Activated CD8-positive, alpha-beta memory T cell treated with anti-CD3 and anti-CD28 coated beads, Interleukin-2, amount 50 U/mL, for 1 hour (primary cell): ENCODE measurements at regions not wholly inside any gene's neighbourhood (a gene's known extent, or its start where the extent isn't known, plus 50 kb on each side); places are given as distances from the start of the nearest gene placed in this dataset.
"Not testable (repeated sequence)": the region's sequence is repeated elsewhere in the genome, so short reads cannot be mapped to it uniquely, and the experiment has no call there.

Experiments
- DNase-seq: peaks from one replicate; pipeline ENCODE4 v3.0.0-alpha.2; 2020; ENCODE audit errors: extremely low read depth

DNA sequence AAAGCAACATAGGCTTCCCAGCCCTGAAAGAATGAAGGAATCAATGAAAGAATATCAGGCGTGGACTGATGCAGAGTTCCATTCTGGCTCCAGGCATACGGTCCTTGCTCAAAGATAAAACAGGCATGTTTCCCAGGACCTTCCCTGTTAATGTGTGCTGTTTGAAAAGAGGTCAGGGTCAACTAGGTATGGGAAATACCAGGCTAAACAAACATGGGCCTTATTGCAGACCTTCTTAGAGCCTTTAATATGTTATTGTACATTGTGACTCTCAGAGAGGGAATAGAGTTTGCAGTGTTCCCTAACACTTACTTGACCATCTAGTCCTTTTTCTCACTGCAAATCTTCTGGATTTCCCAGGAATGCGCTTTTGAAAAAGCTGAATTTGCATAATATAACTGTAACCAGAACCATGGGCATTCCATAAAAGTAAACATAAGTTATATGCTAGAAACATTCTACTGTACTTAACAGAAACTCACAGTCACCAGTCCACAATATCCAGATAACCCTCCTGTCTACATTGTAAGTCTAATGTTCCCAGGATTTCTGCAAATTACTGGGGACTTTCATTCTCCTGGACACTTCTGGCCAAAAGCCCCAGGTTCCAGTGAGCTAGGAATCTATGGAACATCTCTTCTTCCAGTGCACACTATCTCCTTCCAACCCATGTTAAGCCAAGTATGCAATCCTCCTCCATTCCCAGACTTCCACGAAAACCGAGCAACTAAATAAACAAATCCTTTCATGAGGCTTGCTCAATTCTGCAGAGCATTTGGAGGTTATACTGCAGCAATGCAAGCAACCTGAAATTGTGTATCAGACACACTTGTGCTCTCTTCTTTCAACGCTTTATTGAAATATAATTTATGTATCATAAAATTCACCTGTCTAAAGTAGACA, 486.6 kb downstream of the SETD4 start:
- no peak for DNase-seq

DNA sequence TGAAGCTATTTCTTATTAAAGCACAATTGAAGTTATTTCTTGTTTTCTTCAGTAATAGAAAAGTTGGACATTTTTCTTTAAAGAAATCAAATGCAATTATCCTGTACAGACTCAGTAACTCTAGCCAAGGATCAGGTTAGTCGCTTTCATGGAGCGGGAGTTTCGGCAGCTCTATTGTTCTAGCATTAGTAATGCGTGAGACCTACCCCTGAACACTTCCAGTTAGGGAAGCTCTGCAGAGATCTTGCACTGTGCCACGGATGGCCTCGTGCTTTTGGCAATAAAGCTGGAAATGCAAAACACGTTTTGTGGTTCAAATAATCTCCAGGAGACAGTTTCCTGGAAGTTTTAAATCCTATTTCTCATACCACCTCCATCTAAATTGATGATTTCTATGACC, 488.4 kb downstream of the SETD4 start:
- DNase-seq = no peak

DNA sequence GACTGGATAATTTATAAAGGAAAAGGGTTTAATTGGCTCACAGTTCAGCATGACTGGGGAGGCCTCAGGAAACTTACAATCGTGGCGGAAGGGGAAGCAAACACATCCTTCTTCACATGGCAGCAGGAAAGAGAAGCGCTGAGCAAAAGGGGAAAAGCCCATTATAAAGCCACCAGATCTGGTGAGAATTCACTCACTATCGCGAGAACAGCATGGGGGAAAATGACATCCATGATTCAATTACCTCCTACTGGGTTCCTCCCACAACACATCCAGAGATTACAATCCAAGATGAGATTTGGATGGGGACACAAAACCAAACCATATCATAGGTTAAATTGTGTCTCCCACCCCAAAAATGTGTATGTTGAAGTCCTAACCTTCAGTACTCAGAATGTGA, 491.7 kb downstream of the SETD4 start:
- DNase-seq = no peak

DNA sequence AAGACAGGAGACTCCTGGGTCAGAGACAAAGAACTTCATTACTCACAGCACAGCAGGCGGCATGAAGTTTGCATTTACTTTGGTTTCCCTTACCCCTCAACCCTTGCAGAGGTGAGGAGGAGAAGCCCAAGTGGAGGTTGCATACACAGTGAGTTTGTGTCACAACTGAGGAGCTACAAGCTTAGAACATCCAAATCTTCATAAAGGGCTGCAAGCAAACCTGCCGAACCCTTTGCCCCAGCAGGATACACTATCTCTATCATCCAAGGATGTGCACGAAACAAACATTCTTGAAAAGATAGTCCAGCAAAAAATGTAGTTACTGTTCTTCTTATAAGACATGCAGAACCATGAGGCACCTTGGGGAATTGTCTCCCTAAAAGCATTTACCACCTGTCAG, 493.5 kb downstream of the SETD4 start:
- DNase-seq = no peak

DNA sequence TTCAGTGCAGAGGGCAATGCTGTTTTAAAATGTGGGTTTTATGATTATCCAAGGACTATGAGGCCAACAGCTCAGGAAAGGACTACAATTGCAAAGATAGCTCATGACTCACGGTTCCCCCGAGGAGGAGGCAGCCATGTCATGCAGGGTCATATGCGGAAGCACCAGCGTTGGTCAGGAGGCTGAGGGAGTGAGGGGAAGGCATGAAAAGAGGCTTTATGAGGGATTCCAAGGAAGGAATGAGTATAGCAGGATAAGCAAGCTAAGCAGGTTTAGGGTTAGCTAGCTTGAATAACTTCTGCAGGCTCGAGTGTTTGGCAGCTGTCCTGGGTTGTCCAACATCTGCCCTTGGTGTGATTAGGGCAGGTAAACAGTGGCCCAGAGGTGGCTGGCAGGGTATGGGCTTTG, 495.1 kb downstream of the SETD4 start:
- no peak for DNase-seq

DNA sequence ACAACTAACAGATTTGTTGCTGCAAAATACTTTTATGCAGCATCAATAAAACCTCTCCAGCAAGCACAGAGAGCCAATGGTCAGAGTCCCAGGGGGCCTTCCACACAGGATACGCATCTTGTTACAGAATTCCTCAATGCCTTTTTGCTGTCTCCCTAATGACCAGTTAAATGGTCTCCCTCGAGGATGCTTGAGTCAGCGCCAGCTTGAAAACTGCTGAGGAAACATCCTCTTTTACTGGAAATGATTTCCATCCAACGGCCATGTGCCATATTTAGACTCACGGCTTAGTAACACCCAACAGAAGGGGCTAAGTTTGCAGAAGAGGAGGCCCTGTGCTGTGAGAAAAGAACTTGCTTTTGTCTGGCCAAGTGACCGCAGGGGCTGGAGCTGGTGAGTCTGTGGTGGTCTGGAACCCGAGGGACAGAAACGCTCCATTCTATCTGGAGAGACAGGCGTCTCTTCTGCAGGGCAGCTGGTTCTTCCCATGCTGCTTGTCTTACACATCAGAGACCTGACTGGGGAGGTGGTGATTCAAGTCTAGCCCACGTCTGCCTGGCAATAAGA, 496.4 kb downstream of the SETD4 start:
- DNase-seq = no peak

DNA sequence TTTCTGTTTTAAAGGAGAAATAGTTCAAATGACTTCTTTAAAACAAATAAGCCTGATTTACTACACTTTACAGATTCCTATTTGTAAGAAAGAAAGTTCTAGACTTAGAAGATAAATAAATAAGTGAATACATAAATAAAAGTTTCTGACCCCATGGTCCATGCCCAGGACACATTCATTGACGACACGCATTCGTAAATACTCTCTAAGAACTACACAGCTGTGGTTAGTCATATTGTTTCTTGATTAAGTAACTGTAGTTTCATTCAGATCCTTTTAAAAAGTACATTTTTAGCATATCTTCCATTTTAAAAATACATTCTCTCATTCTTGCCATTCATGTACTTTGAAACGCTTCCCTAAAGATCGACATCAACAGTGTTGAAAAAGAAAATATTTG, 497.4 kb downstream of the SETD4 start:
- no peak for DNase-seq

DNA sequence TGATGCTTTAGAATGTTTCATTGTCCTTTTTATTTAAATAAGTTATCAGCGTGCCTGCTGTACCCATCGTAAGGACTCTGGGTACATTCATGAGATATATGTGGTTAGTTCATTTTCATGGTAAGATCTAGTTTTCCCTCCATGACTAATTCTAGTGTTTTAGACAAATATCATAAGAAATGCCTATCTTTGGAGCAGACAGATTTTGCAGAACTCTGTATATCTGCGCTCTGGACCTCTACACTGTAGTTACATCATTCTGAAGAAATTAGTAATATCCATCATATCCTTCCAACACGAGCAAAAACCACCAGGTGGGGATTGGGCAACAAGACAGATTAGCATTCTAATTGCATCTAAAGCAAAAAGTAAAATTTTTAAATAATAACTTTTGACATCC, 499.2 kb downstream of the SETD4 start:
- no peak for DNase-seq

DNA sequence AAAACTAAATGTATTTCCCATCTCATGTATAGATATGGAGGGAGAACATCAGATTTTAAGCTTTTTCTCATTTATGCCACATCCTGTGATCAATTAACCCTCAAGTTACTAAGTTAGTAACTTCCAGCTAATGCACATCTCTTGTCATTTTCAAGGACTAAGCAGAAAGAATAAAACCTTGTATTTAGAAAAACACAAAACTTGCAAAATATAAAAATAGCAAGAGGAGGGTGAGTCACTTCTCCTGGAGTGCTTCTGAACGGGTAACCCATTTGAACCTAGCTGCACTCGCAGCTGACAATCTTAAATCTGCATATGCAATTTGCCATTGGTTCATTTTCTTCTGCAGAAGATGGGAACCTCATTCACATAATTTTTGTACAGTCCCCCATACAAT, 500.5 kb downstream of the SETD4 start:
- no peak for DNase-seq

DNA sequence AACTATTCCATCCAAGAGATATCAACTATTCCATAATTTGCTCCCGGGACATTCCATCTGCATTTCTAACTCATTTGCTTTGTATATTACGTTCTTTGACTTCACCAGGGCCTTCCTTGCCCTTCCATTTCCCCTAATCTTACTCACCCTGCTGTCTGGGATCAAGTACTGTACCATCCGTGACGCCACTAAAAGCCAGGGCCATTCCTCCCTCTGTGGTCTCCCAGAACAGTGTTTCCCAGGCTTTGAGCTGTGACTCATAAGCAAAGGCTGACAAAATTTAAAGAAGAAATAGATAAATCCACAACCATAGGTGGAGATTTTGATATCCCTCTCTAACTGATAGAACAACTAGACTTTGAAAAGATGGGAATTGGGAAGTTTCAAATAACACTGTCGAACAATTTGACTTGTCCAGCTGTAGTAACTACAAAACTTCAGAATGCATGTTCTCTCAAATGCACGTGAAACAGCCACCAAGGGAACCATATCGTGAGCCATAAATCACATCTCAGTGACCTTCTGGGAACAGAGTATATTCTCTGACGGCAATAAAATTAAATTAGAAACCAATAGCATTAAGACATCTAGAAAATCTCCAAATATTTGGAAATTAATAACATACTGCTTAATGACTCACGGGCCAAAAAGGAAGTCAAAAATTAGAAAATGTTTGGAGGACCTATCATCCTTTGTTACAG, 501.0 kb downstream of the SETD4 start:
- no peak for DNase-seq

DNA sequence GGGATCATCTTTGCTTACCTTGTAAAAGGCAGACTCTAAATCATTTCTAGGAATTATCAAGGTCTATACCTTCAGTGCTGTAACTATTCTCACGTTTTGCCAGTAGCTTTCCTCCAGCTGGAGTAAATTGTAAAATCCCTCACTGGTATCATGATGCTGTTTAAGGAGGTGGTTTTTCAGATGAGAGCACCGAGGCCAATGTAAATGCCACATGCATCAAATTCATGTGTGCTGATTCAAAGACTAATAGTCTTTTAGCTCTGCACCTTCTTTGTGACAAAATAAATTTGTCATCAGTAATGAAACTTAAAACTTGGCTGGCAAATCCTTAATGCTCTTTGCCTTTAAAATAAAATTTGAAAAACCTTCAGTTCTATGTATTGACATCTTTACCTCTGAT, 503.8 kb downstream of the SETD4 start:
- DNase-seq = no peak

DNA sequence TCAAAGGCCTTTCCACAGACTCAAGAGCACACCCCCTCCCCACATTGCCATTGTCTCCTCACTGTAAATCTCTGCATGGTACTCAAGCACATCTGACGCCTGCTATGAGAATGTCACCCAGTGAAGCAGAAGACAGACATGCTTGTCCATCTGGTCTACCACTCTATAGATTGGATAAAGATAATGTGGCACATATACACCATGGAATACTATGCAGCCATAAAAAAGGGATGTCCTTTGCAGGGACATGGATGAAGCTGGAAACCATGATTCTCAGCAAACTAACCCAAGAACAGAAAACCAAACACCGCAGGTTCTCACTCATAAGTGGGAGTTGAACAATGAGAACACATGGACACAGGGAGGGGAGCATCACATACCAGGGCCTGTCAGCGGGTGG, 503.4 kb upstream of the RUNX1 start:
- not testable (repeated sequence) for DNase-seq

DNA sequence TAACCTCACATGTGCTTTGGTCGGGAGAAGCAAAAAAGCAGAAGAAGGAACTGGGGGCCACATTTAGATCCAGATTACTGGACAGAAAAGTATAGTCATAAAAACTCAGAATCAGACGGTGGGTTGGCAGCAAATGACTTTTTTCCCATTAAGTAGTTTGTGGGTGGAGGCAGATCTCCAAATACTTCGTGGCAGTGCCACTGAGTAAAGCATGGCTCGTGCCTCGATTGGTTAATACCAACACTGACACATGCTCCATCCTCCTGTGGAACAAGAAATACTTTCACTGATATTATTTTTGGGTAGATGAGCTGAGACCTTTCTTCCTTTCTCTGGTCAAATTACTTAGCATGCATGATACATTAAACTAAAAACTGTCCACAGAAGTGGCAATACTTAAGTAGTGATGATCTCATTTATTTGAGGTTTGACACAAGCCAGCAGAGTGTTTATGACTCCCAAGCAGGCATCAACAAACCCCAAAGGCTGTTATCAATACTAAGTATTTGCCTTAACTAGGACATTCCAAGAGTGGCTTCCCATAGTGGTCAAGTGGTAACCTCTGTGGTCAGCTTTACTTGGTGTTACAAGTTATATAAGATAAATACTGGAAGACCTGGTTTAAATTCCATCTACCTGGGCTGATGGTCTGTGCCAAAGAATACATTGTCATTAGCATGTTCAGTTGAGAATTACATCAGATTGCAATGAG, 500.0 kb upstream of the RUNX1 start:
- no peak for DNase-seq

DNA sequence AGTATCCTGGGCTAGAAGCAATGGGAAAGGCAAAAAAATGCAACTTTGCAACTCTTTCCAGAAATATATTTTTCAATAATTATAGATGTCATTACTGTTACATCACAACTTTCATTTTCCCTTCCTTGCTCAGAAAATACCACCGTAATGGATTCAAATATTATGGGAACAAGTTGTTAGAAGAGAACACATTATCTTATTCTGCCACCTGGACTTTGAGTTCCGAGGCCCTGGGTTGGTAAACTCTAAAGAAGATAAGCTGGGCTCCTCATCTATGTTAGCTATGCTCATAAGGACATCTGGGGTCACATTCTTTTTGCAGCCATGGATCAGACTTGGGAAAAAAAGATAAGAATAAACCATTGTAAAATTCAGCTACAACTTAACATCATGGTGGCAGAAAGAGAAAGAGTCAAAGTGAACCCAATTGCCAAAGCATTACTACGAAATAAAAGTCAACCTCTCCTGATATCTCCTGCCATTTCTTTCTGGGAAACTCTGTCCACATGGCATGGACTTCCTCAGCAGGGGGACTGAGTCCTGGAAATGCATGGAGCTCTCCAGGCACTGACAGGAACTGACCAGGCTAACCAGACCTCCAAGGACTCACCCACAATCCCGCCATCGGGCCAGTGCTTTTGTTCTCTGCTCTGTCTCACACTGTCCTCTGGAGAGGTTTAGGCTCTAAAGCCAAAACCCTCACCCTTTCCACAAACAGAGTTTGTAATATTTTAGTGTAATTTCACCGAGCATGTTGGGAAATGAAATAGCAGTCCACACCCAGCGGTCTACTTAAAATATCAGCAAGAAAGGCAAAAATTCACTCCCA, 499.1 kb upstream of the RUNX1 start:
- DNase-seq = no peak

DNA sequence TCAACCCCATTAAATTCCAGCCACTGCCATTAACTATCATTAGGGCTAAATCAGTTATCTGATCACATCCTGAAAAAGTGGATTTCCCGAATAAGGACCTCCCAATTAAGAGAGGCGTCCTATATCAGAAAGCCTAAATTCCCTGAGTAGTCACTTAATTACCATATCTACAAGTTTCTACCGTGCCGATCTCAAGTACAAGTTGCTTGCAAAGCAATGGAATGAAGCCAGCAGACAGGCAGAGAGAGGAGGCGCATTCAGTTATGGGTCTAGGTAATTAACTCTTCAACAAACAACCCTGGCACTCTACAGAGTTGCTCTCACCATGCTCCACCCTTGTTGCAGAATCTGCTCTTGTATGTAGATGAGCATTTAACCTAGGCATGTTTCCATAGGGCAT, 494.6 kb upstream of the RUNX1 start:
- DNase-seq = no peak

DNA sequence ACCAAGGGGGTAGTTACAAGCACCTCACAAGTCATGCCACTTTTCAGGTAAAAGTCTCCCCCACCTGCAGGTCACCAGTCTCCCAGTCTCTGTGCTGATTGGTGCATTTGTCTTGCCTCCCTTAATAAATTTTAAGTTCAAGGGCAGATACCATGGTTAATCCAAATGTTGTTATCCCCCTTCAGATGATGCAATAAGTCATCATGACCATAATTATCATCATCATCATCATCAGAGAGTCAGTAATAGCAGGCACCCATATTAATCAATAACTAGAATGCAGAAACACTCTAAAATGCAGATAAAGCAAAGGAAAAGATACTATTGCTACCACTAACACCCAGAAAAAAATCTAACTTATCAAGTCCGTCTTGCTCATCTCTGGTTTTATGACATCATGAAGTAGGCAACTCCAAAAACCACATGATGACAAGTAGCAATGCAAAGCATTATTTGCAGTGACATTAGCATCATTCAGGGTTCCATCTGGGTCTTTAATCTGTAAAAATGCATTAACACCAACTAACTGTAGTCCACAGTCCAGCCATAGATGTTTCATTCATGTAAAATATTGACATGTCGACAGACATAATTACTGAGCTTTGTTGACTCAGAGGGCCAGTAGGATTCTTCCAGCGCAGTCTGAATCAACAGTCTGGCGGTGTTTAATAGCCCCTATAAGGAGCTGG, 492.0 kb upstream of the RUNX1 start:
- no peak for DNase-seq

DNA sequence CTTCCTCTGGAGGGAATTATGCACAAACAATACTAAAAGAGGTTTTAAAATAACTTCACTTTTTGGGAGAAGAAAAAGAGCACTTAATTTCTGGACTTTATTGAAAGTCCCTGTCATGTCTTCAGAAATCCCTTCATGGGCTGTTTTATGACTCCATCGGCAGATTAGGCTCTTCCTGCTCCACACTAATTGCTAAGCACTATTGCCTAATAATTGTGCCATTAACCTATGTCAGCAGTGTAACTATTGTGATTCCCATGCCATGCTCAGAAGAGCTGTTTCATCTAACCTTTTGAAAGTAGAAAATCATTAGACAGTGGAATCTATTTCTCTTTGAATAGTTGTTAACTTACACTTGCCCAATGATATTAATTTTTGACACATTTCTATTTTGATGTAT, 489.3 kb upstream of the RUNX1 start:
- no peak for DNase-seq

DNA sequence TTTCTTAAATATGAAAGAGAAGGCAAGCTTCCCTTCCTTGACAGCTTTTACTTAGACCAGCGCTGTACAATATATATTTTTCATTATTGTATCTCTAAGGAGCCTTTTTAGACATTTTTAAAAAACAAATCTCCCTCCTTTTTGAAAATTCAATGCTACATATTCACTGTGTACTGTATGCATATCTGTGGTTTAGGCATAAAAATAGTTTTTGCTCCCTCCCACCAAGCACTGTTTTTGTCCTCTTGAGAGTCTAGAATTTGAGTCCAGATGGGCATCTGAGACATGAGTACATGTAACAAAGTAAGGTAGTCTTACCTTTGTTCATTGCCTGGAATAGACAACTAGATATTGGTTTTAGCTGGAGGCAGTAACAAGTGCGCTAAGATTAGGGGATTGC, 488.5 kb upstream of the RUNX1 start:
- DNase-seq = no peak

DNA sequence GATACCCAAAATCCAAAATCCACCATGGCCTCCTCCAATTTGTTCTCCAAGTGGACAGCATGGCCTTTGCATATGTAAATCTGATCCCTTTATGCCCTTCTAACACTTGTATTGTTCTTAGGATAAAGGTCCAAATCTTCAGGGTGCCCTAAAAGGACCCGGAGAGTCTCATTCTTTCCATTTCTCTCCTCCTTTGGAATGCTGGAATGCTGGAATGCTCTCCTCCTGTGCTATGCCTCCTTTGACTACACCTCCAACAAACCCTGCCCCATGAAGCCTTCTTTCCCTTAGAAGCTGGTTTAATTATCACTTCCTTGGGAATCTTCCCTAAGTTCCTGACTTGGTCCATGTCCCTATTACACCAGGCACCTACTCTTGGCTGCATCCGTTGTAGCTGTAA, 484.8 kb upstream of the RUNX1 start:
- no peak for DNase-seq

DNA sequence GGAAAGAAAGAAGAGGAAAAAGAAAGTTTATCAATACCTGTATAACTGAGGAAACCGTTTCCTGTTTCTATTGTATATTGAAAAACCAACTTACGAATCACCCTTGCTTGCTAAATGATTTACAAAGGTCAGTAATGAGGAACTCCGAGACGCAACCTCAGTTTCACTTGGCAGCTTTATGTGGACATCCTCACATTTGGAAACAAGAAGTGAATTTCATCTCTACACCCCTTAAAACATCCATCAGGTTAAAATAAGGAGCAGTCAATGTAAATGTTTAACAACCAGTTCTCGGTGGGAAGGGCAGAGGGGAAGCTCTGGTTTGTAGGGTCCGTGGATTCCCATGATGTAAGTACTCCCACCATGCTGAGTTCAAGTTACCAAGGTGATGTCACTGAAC, 481.7 kb upstream of the RUNX1 start:
- DNase-seq = no peak
